ENCODE measurements at regions not wholly inside any gene's neighbourhood (a gene's known extent, or its start where the extent isn't known, plus 50 kb on each side); places are given as distances from the start of the nearest gene placed in this dataset.

- no peaks in the 10 kb centered on the region for H3K36me3 Mint-ChIP-seq (ENCODE audit: low read depth, unreplicated experiment)
- Histone ChIP-seq H4K20me1 (ENCODE audit: insufficient read depth, low read length) (no peaks in the 10 kb centered on the region), H3K4me1 (ENCODE audit: insufficient read depth, low read length) (no peaks in the 10 kb centered on the region), H3K79me2 (ENCODE audit: insufficient read depth, low read length) (no peaks in the 10 kb centered on the region), H3K9me3 (ENCODE audit: insufficient read depth, low read depth, low read length) (peaks cover 3% of the 10 kb centered on the region), H3K27ac (ENCODE audit: low read depth, low read length) (no peak overlapping the region), H3K4me3 (ENCODE audit: insufficient read depth, low read depth, low read length) (no peak overlapping the region), H2AFZ (ENCODE audit: low read depth, low read length) (no peak overlapping the region), H3K36me3 (ENCODE audit: insufficient read depth, low read length) (no peaks in the 10 kb centered on the region), H3K4me2 (ENCODE audit: low read length) (no peak overlapping the region), H3K9ac (ENCODE audit: low read length) (no peak overlapping the region), H3K27me3 (ENCODE audit: insufficient read depth, low read length) (peaks cover 2% of the 10 kb centered on the region)
- TF ChIP-seq EZH2 (IDR thresholded peaks at IDR 0.05; ENCODE audit: insufficient read depth, low read length) (no peak), CTCF (IDR thresholded peaks at IDR 0.05; ENCODE audit: insufficient read depth, low read depth, low read length) (no peak)
- DNase-seq (ENCODE audit: low read depth): no peak
- no peak overlapping the region for H3K4me3 Mint-ChIP-seq (ENCODE audit: unreplicated experiment)
- no peak overlapping the region for H3K27ac Mint-ChIP-seq (ENCODE audit: unreplicated experiment)
- FAIRE-seq: no peak
- H3K9me3 Mint-ChIP-seq (ENCODE audit: unreplicated experiment): peaks cover 20% of the 10 kb centered on the region
- H3K27me3 Mint-ChIP-seq (ENCODE audit: low read depth, unreplicated experiment): peaks cover 13% of the 10 kb centered on the region
- H3K4me1 Mint-ChIP-seq (ENCODE audit: low read depth, unreplicated experiment): peaks cover 3% of the 10 kb centered on the region
Observed at GRCh38 chr6:12456343-12456742, 166.2 kb downstream of the EDN1 start.

GRCh38 chr6:12457094-12457493, 166.9 kb downstream of the EDN1 start:
- Mint-ChIP-seq H3K36me3 (ENCODE audit: low read depth, unreplicated experiment) (no peaks in the 10 kb centered on the region), H3K27ac (ENCODE audit: unreplicated experiment) (no peak overlapping the region), H3K9me3 (ENCODE audit: unreplicated experiment) (peaks cover 18% of the 10 kb centered on the region), H3K4me1 (ENCODE audit: low read depth, unreplicated experiment) (peaks cover 3% of the 10 kb centered on the region), H3K4me3 (ENCODE audit: unreplicated experiment) (no peak overlapping the region), H3K27me3 (ENCODE audit: low read depth, unreplicated experiment) (peaks cover 13% of the 10 kb centered on the region)
- no peaks in the 10 kb centered on the region for H3K79me2 ChIP-seq (ENCODE audit: insufficient read depth, low read length)
- H3K9ac ChIP-seq (ENCODE audit: low read length): no peak overlapping the region
- H3K36me3 ChIP-seq (ENCODE audit: insufficient read depth, low read length): no peaks in the 10 kb centered on the region
- H3K27me3 ChIP-seq (ENCODE audit: insufficient read depth, low read length): peaks cover 2% of the 10 kb centered on the region
- H4K20me1 ChIP-seq (ENCODE audit: insufficient read depth, low read length): no peaks in the 10 kb centered on the region
- H3K9me3 ChIP-seq (ENCODE audit: insufficient read depth, low read depth, low read length): peaks cover 3% of the 10 kb centered on the region
- no peaks in the 10 kb centered on the region for H3K4me1 ChIP-seq (ENCODE audit: insufficient read depth, low read length)
- no peak overlapping the region for H3K4me2 ChIP-seq (ENCODE audit: low read length)
- no peak overlapping the region for H2AFZ ChIP-seq (ENCODE audit: low read depth, low read length)
- H3K4me3 ChIP-seq (ENCODE audit: insufficient read depth, low read depth, low read length): no peak overlapping the region
- TF ChIP-seq CTCF (IDR thresholded peaks at IDR 0.05; ENCODE audit: insufficient read depth, low read depth, low read length) (no peak), EZH2 (IDR thresholded peaks at IDR 0.05; ENCODE audit: insufficient read depth, low read length) (no peak)
- no peak for DNase-seq (ENCODE audit: low read depth)
- H3K27ac ChIP-seq (ENCODE audit: low read depth, low read length): no peak overlapping the region
- FAIRE-seq: no peak

- H3K4me3 ChIP-seq (ENCODE audit: insufficient read depth, low read depth, low read length): no peak overlapping the region
- H3K9ac ChIP-seq (ENCODE audit: low read length): no peak overlapping the region
- H3K36me3 ChIP-seq (ENCODE audit: insufficient read depth, low read length): no peaks in the 10 kb centered on the region
- no peaks in the 10 kb centered on the region for H3K9me3 ChIP-seq (ENCODE audit: insufficient read depth, low read depth, low read length)
- H4K20me1 ChIP-seq (ENCODE audit: insufficient read depth, low read length): no peaks in the 10 kb centered on the region
- Mint-ChIP-seq H3K27me3 (ENCODE audit: low read depth, unreplicated experiment) (peaks cover 13% of the 10 kb centered on the region), H3K4me3 (ENCODE audit: unreplicated experiment) (no peak overlapping the region), H3K4me1 (ENCODE audit: low read depth, unreplicated experiment) (peaks cover 3% of the 10 kb centered on the region), H3K9me3 (ENCODE audit: unreplicated experiment) (peaks cover 9% of the 10 kb centered on the region), H3K36me3 (ENCODE audit: low read depth, unreplicated experiment) (peaks cover 2% of the 10 kb centered on the region), H3K27ac (ENCODE audit: unreplicated experiment) (no peak overlapping the region)
- no peaks in the 10 kb centered on the region for H3K4me1 ChIP-seq (ENCODE audit: insufficient read depth, low read length)
- H2AFZ ChIP-seq (ENCODE audit: low read depth, low read length): no peak overlapping the region
- no peak overlapping the region for H3K4me2 ChIP-seq (ENCODE audit: low read length)
- H3K27me3 ChIP-seq (ENCODE audit: insufficient read depth, low read length): peaks cover 2% of the 10 kb centered on the region
- no peak for DNase-seq (ENCODE audit: low read depth)
- H3K79me2 ChIP-seq (ENCODE audit: insufficient read depth, low read length): no peaks in the 10 kb centered on the region
- TF ChIP-seq EZH2 (IDR thresholded peaks at IDR 0.05; ENCODE audit: insufficient read depth, low read length): no peak
- no peak for TF ChIP-seq CTCF (IDR thresholded peaks at IDR 0.05; ENCODE audit: insufficient read depth, low read depth, low read length)
- no peak overlapping the region for H3K27ac ChIP-seq (ENCODE audit: low read depth, low read length)
- no peak for FAIRE-seq
Observed at GRCh38 chr6:12458558-12458957, 168.4 kb downstream of the EDN1 start.

Data from astrocyte (in vitro differentiated cells and primary cell).